GM15510 (cell line): ENCODE measurements at regions not wholly inside any gene's neighbourhood (a gene's known extent, or its start where the extent isn't known, plus 50 kb on each side); places are given as distances from the start of the nearest gene placed in this dataset.

ENCODE experiments used
- POLR2A ChIP-seq: IDR thresholded peaks from 3 replicates; pipeline ENCODE4 v1.6.1; 2011; ENCODE audit warnings: borderline replicate concordance; ENCODE audit not compliant: insufficient read length; ENCODE audit errors: extremely low read depth

GRCh38 chr9:36479101-36479500 is 79.0 kb upstream of the RNF38 start:
- no peak for TF ChIP-seq POLR2A

- TF ChIP-seq POLR2A: no peak
Measured at GRCh38 chr9:36471359-36471758, 71.3 kb upstream of the RNF38 start.

GRCh38 chr9:36470643-36471290 is 70.7 kb upstream of the RNF38 start:
- peak; percentile 25 for TF ChIP-seq POLR2A

- TF ChIP-seq POLR2A: no peak
Measured at GRCh38 chr9:36463467-36463866, 63.4 kb upstream of the RNF38 start.

DNA sequence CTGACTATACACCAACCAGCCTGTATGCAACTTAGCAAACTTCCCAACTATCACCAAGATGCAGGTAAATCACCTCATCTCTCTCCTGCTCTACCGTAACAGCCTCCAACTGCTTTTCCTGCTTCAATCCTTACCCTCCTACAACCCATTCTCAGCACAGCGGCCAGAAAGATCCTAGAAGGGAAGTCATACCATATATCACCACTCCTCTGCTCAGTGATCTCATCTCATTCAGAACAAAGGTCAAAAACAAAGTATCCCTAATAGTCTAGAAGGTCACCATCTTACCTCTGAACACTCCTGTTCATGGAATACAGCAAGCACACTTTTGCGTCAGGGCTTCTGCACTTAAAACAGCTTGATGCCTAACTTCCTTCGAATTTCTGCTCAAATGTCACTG is 62.2 kb upstream of the RNF38 start:
- no peak for TF ChIP-seq POLR2A

DNA sequence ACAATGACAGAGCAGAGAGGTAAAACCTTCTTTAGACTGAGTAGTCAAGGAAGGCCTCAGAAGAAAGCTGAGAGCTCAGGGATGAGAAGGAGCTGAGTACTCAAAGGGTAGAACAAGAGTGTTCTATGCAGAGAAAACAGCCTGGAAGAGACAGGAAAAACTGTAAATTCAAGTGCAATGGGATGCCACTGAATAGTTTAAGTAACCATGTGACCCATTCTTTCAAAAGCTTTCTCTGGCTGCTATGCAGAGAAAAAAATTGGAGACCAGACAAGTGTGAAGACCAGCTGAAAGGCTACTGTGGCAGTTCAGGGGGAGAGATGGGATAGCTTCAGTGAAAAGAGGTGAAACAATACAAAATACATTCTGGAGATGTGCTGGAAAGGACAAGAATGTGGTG is 61.3 kb upstream of the RNF38 start:
- TF ChIP-seq POLR2A: no peak

DNA sequence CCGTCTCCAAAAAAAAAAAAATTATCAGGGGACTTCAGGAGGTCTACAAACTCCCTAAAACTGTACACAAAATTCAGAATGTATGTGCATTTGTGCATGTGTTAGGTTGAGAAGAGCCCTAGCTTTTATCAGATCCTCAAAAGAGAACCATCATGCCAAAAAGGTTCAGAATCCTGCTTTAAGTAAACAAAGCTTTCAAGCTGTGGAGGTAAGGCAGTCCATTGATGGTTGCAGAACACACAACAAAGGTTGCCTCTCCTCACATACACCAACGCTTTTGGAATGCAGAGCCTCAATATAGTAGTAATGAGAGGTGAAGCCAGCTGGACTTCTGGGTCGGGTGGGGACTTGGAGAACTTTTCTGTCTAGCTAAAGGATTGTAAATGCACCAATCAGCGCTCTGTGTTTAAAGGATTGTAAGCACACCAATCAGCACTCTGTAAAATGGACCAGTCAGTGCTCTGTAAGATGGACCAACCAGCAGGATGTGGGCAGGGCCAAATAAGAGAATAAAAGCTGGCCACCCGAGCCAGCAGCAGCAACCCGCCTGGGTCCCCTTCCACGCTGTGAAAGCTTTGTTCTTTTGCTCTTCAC is 57.9 kb upstream of the RNF38 start:
- no peak for TF ChIP-seq POLR2A

GRCh38 chr9:36456480-36457065 is 56.5 kb upstream of the RNF38 start:
- no peak for TF ChIP-seq POLR2A

- no peak for TF ChIP-seq POLR2A
Measured at GRCh38 chr9:36451949-36452348, 51.9 kb upstream of the RNF38 start.

DNA sequence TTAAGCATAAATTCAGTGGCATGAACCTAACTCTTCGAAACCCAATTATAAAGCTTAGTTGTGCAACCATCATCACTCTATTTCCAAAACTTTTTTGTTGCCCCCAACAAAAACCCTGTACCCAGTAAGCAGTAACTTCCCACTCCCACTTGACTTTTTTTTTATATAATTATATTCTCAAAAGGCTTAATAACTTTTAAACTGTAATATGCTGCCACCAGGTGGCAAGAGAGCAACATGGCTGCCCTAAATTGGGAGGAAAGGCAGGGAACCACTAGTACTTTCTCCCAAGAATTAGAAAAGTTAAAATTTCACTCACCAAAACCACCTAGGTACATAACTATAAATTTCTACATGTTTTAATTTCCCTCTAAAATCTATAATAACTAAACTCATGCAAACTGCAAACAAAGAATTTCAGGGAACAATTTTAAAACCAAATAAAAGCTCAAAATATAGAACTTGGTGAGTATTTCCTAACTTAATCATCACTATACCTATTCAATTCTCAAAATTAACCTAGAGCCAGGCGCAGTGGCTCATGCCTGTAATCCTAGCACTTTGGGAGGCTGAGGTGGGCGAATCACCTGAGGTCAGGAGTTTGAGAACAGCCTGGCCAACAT is 50.2 kb upstream of the RNF38 start:
- TF ChIP-seq POLR2A: no peak
